ENCODE measurements at regions not wholly inside any gene's neighbourhood (a gene's known extent, or its start where the extent isn't known, plus 50 kb on each side); places are given as distances from the start of the nearest gene placed in this dataset.

DNA sequence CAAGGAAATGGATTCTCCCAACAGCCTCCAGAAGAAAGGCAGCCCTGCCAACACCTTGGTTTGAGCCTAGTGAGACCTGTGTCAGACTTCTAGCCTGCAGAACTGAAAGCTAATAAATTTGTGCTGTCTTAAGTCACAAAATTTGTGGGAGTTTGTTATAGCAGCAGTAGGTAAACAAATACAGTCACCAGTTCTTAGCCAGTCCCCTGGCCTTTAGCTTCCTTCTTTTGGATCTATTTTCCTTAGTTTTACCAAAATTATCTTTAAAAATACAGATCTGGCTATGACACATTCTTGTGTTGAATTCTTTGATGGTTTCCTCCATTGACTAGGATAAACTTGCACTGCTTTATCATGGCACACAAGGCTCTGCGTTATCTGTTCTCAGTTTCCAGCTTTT lies 697.9 kb upstream of the FANCL start:
- H3K36me3 ChIP-seq (ENCODE audit: control insufficient read depth, low read depth, low read length), result no peaks in the 10 kb centered on the region
- H3K27me3 ChIP-seq (ENCODE audit: control insufficient read depth, insufficient read depth, low read length), result no peaks in the 10 kb centered on the region
- H3K27ac ChIP-seq (ENCODE audit: low read length), result no peak overlapping the region
- peaks cover 4% of the 10 kb centered on the region for H3K4me1 ChIP-seq (ENCODE audit: control insufficient read depth, low read depth, low read length)
- no peak overlapping the region for H3K9ac ChIP-seq (ENCODE audit: low read length)
- H3K4me3 ChIP-seq (ENCODE audit: low read length), result no peak overlapping the region
- H3K9me3 ChIP-seq (ENCODE audit: control insufficient read depth, low read depth, low read length), result no peaks in the 10 kb centered on the region

DNA sequence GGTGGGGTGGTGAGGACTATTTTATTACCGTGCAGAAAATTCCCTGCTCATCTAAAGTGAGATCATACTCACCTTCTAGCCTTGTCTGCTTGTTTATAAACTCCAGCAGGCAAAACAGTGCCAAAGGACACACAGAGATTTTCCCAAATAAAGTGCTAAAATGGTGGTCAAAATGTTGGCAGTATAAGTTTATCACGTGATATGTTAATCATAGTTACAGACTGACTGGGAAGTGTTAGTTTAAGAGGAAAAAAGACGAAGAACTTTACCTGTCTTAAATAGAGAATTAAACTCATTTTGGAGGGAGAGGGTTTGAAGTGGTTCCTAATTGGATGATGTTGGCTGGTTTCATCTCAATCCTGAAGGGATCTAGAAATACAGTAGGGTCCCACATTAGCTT lies 691.7 kb upstream of the FANCL start:
- no peak overlapping the region for H3K4me3 ChIP-seq (ENCODE audit: low read length)
- H3K27me3 ChIP-seq (ENCODE audit: control insufficient read depth, insufficient read depth, low read length), result no peaks in the 10 kb centered on the region
- no peak overlapping the region for H3K27ac ChIP-seq (ENCODE audit: low read length)
- H3K9me3 ChIP-seq (ENCODE audit: control insufficient read depth, low read depth, low read length), result no peaks in the 10 kb centered on the region
- H3K36me3 ChIP-seq (ENCODE audit: control insufficient read depth, low read depth, low read length), result no peaks in the 10 kb centered on the region
- H3K9ac ChIP-seq (ENCODE audit: low read length), result no peak overlapping the region
- H3K4me1 ChIP-seq (ENCODE audit: control insufficient read depth, low read depth, low read length), result peaks cover 9% of the 10 kb centered on the region

DNA sequence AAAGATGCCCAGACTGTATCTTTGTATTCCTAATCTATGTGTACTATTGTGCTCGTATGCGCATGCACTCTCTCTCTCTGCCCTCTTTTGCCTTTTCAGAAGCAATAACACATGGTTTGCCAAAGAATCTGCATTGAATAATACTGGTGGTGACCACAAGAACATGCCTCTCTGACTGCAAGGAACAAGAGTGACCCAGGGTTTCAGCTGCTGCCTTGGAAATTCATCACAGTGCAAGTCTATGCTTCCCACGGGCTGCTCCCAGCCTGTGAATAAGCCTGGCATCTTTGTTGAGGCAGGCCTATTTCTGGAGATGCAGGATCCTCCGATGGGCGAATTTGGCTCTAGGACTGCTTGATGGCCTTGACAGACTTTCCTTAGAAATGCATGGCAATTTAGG lies 689.4 kb upstream of the FANCL start:
- Histone ChIP-seq H3K27ac (ENCODE audit: low read length) (no peak overlapping the region), H3K4me1 (ENCODE audit: control insufficient read depth, low read depth, low read length) (peaks cover 9% of the 10 kb centered on the region), H3K4me3 (ENCODE audit: low read length) (no peak overlapping the region), H3K36me3 (ENCODE audit: control insufficient read depth, low read depth, low read length) (no peaks in the 10 kb centered on the region), H3K27me3 (ENCODE audit: control insufficient read depth, insufficient read depth, low read length) (no peaks in the 10 kb centered on the region), H3K9me3 (ENCODE audit: control insufficient read depth, low read depth, low read length) (no peaks in the 10 kb centered on the region), H3K9ac (ENCODE audit: low read length) (no peak overlapping the region)

DNA sequence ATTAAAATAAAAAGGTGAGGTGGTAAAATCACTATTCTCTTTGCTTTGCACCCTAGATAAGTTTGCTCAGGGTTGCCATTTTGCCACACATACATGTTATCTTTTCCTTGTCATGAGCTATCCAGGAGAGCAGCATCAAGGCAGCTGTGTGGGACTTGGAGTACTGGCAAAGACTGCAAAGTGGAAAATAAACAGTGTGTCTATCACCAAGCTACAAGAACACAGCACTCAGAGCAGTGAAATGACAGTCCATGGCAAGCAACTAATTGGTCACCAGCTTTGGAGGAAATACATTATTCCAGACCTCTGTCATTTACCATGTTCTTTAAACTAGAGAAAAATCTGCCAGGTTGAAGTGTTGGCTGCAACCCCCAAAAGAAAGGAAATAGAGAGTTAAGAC lies 687.8 kb upstream of the FANCL start:
- no peaks in the 10 kb centered on the region for H3K9me3 ChIP-seq (ENCODE audit: control insufficient read depth, low read depth, low read length)
- no peak overlapping the region for H3K9ac ChIP-seq (ENCODE audit: low read length)
- no peaks in the 10 kb centered on the region for H3K27me3 ChIP-seq (ENCODE audit: control insufficient read depth, insufficient read depth, low read length)
- no peaks in the 10 kb centered on the region for H3K36me3 ChIP-seq (ENCODE audit: control insufficient read depth, low read depth, low read length)
- H3K4me3 ChIP-seq (ENCODE audit: low read length), result no peak overlapping the region
- no peak overlapping the region for H3K27ac ChIP-seq (ENCODE audit: low read length)
- peaks cover 5% of the 10 kb centered on the region for H3K4me1 ChIP-seq (ENCODE audit: control insufficient read depth, low read depth, low read length)

DNA sequence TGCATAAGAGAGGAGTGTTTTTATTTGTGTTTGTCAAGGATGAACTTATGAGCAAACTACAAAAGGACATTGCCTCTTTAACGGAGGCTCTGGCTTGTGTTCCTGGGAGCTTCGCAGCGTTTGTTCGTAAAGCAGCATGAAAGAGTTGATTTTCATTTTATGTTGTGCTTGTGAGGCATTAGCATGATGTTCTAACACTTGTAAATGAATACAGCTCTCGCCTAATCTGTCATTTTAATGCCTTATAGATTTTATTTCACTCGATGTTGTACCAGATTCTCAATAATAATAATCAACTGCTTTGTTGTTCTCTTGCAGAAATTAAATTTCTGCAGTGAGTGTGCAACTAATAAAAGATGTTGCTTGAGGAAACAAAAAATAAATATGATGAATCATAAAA lies 687.3 kb upstream of the FANCL start:
- Histone ChIP-seq H3K9me3 (ENCODE audit: control insufficient read depth, low read depth, low read length) (no peaks in the 10 kb centered on the region), H3K4me1 (ENCODE audit: control insufficient read depth, low read depth, low read length) (peaks cover 5% of the 10 kb centered on the region), H3K4me3 (ENCODE audit: low read length) (no peak overlapping the region), H3K36me3 (ENCODE audit: control insufficient read depth, low read depth, low read length) (no peaks in the 10 kb centered on the region), H3K27ac (ENCODE audit: low read length) (no peak overlapping the region), H3K9ac (ENCODE audit: low read length) (no peak overlapping the region), H3K27me3 (ENCODE audit: control insufficient read depth, insufficient read depth, low read length) (no peaks in the 10 kb centered on the region)

DNA sequence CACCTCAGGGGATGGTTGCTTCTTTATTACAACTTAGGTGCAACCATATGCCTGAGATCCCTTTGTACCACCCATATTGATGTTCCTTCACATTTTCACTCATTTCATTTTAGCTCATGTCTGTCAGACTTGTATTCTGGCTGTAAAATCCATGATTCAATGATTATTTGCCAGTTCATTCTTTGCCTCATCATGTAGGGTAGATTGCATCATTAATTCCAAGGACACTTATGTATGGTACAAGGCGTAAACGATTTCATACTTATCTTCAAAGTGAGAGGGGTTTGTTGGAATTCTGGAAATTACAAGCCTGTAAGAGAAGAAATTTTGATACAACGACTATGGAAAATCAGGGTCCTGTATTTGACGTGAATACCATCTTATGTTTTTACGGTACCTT lies 685.0 kb upstream of the FANCL start:
- H3K36me3 ChIP-seq (ENCODE audit: control insufficient read depth, low read depth, low read length), result no peaks in the 10 kb centered on the region
- no peaks in the 10 kb centered on the region for H3K9me3 ChIP-seq (ENCODE audit: control insufficient read depth, low read depth, low read length)
- H3K4me3 ChIP-seq (ENCODE audit: low read length), result no peak overlapping the region
- peaks cover 5% of the 10 kb centered on the region for H3K4me1 ChIP-seq (ENCODE audit: control insufficient read depth, low read depth, low read length)
- no peak overlapping the region for H3K27ac ChIP-seq (ENCODE audit: low read length)
- no peak overlapping the region for H3K9ac ChIP-seq (ENCODE audit: low read length)
- H3K27me3 ChIP-seq (ENCODE audit: control insufficient read depth, insufficient read depth, low read length), result no peaks in the 10 kb centered on the region

DNA sequence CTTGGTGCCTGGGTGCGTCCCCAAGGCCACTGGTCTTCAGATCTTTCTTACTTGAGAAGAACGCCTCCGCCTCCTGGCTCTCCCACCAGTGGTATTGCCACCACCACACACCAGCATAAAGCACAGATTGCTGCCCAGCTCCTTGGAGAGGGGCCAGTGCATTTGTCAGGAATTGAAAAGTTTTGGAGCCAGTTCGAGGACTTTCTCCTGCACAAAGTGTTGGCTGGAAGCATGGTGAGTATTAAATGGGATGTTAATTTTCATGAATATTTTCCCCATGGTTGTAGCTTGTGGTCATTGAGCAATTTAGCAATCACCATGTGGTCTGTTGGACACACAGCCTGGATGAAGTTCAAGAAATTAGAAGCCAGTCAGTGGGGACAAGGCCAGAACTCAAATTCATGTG lies 684.6 kb upstream of the FANCL start:
- Histone ChIP-seq H3K4me3 (ENCODE audit: low read length) (no peak overlapping the region), H3K4me1 (ENCODE audit: control insufficient read depth, low read depth, low read length) (peaks cover 2% of the 10 kb centered on the region), H3K27me3 (ENCODE audit: control insufficient read depth, insufficient read depth, low read length) (no peaks in the 10 kb centered on the region), H3K27ac (ENCODE audit: low read length) (no peak overlapping the region), H3K36me3 (ENCODE audit: control insufficient read depth, low read depth, low read length) (no peaks in the 10 kb centered on the region), H3K9me3 (ENCODE audit: control insufficient read depth, low read depth, low read length) (no peaks in the 10 kb centered on the region), H3K9ac (ENCODE audit: low read length) (no peak overlapping the region)

DNA sequence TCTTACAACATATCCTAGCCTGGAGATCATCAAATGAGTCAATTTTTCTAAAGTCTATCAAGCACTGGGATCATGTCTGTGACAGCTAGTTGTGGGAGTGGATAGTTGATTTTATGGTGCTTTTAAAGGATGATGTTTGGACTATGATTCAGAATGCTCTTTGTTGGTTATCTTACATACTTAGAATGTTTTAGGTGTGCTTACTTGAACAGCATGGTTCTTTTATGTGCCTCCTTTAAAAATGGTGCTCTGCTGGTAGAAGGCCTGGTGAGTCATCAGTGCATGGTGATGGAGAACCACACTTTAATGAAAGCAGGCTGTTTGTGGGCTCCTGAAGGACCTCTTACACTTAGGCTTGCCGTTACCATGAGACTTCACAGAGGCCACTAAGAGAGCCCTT lies 682.7 kb upstream of the FANCL start:
- Histone ChIP-seq H3K27me3 (ENCODE audit: control insufficient read depth, insufficient read depth, low read length) (no peaks in the 10 kb centered on the region), H3K9ac (ENCODE audit: low read length) (no peak overlapping the region), H3K4me3 (ENCODE audit: low read length) (no peak overlapping the region), H3K27ac (ENCODE audit: low read length) (no peak overlapping the region), H3K36me3 (ENCODE audit: control insufficient read depth, low read depth, low read length) (no peaks in the 10 kb centered on the region), H3K9me3 (ENCODE audit: control insufficient read depth, low read depth, low read length) (no peaks in the 10 kb centered on the region), H3K4me1 (ENCODE audit: control insufficient read depth, low read depth, low read length) (no peaks in the 10 kb centered on the region)

DNA sequence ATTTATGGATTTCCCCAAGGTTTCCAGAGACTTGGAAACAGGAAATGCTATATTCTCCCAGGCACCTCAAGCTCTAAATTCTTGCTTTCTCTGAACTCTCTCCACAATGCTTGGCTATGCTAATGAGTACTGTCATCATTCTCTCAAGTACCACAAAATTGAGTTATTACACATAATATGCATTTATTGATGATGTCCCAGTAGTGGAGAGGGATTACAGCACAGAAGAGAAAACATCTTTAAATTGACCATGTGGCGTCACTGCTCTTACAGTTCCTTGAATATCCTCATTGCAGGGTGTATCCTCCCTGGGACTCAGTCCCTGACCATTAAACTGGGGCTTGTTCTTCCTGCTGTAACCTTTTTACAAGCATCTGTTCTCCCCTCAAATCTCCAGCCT lies 681.1 kb upstream of the FANCL start:
- Histone ChIP-seq H3K9ac (ENCODE audit: low read length) (no peak overlapping the region), H3K9me3 (ENCODE audit: control insufficient read depth, low read depth, low read length) (no peaks in the 10 kb centered on the region), H3K4me1 (ENCODE audit: control insufficient read depth, low read depth, low read length) (peaks cover 10% of the 10 kb centered on the region), H3K4me3 (ENCODE audit: low read length) (no peak overlapping the region), H3K27me3 (ENCODE audit: control insufficient read depth, insufficient read depth, low read length) (no peaks in the 10 kb centered on the region), H3K27ac (ENCODE audit: low read length) (no peak overlapping the region), H3K36me3 (ENCODE audit: control insufficient read depth, low read depth, low read length) (no peaks in the 10 kb centered on the region)

DNA sequence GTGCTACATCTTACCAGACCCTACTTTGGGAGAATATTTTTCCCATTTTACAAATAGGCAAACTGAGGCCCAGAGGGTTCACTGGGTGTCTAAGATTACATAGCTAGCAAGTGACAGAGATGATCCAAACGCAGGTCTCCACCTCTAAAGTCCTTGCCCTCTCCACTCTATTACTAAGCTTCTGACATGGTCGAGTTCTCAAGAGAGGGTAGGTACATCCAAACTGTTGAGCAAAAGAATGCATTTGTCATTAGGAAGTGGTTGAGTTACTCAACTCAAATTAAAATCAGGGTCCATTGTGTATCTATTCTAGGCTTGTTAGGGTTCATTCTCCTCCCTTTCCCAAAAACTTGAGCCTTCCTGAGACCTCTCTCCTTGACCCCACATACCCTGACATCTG lies 680.6 kb upstream of the FANCL start:
- Histone ChIP-seq H3K9me3 (ENCODE audit: control insufficient read depth, low read depth, low read length) (no peaks in the 10 kb centered on the region), H3K27me3 (ENCODE audit: control insufficient read depth, insufficient read depth, low read length) (no peaks in the 10 kb centered on the region), H3K27ac (ENCODE audit: low read length) (no peak overlapping the region), H3K4me1 (ENCODE audit: control insufficient read depth, low read depth, low read length) (peaks cover 10% of the 10 kb centered on the region), H3K4me3 (ENCODE audit: low read length) (no peak overlapping the region), H3K36me3 (ENCODE audit: control insufficient read depth, low read depth, low read length) (no peaks in the 10 kb centered on the region), H3K9ac (ENCODE audit: low read length) (no peak overlapping the region)

DNA sequence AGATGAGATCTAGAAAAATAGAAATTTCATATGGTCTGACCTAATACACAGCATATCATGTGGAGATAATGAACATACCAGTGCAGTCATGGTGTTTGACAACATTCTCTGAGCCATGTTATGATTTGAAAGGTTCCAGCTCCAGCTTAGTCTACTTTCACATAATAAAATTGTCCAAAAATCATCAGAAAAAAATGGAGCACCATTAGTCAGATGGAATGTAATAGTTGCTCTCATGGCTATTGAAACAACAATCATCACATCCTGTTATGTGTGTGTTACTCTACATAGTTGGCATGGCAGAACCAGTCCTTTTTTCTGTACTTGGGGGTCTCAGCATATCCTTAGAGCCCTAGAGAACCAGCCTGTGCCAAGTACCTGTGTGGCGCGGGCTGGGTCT lies 678.9 kb upstream of the FANCL start:
- Histone ChIP-seq H3K36me3 (ENCODE audit: control insufficient read depth, low read depth, low read length) (no peaks in the 10 kb centered on the region), H3K27me3 (ENCODE audit: control insufficient read depth, insufficient read depth, low read length) (no peaks in the 10 kb centered on the region), H3K4me1 (ENCODE audit: control insufficient read depth, low read depth, low read length) (peaks cover 10% of the 10 kb centered on the region), H3K4me3 (ENCODE audit: low read length) (no peak overlapping the region), H3K9ac (ENCODE audit: low read length) (no peak overlapping the region), H3K27ac (ENCODE audit: low read length) (no peak overlapping the region), H3K9me3 (ENCODE audit: control insufficient read depth, low read depth, low read length) (no peaks in the 10 kb centered on the region)

DNA sequence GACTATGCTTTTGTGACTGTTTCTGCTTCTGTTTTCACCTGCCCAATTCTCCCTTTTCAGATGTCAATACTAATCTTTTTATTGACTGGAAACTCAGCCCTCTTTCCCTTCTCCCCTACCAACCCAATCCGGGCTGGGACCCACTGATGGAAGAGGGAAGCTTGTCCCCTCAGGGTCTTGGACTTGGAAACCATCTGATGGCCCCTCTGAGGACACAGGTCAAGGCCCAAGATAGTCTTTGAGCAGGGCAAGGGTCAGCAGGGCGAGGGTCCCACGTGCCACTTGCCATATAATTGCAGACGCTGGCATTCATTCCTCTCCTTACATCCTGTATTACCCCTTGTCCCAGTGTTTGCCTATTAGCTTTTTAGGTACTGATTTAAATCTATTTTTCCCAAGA lies 678.2 kb upstream of the FANCL start:
- Histone ChIP-seq H3K27me3 (ENCODE audit: control insufficient read depth, insufficient read depth, low read length) (no peaks in the 10 kb centered on the region), H3K4me1 (ENCODE audit: control insufficient read depth, low read depth, low read length) (peaks cover 10% of the 10 kb centered on the region), H3K9me3 (ENCODE audit: control insufficient read depth, low read depth, low read length) (no peaks in the 10 kb centered on the region), H3K36me3 (ENCODE audit: control insufficient read depth, low read depth, low read length) (no peaks in the 10 kb centered on the region), H3K9ac (ENCODE audit: low read length) (no peak overlapping the region), H3K27ac (ENCODE audit: low read length) (no peak overlapping the region), H3K4me3 (ENCODE audit: low read length) (no peak overlapping the region)

DNA sequence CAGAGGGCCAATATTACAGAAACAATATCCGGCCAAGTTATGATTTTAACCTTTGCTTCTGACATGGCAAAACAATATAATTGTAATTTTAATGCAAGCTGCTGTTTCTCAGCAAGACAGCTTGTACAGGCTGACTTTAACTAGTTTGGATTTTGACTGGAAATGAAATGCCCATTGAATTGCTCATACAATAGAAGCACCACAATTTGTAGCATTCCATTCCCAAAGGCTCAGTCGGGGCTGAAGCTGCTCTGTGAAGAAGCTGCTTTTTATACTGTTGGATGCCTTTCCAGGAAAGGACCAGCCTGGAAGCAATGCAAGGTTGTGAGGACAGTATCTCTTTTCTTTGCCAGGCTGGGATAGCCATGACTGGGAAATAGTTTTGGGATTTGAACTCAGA lies 677.0 kb upstream of the FANCL start:
- no peaks in the 10 kb centered on the region for H3K36me3 ChIP-seq (ENCODE audit: control insufficient read depth, low read depth, low read length)
- H3K27ac ChIP-seq (ENCODE audit: low read length), result no peak overlapping the region
- no peaks in the 10 kb centered on the region for H3K9me3 ChIP-seq (ENCODE audit: control insufficient read depth, low read depth, low read length)
- no peak overlapping the region for H3K9ac ChIP-seq (ENCODE audit: low read length)
- no peaks in the 10 kb centered on the region for H3K27me3 ChIP-seq (ENCODE audit: control insufficient read depth, insufficient read depth, low read length)
- no peak overlapping the region for H3K4me3 ChIP-seq (ENCODE audit: low read length)
- peaks cover 17% of the 10 kb centered on the region for H3K4me1 ChIP-seq (ENCODE audit: control insufficient read depth, low read depth, low read length)

Measured in iPS-18a (cell line).